Heart left ventricle (tissue), 13 donors: ENCODE measurements at regions not wholly inside any gene's neighbourhood (a gene's known extent, or its start where the extent isn't known, plus 50 kb on each side); places are given as distances from the start of the nearest gene placed in this dataset.

Experiments used
- POLR2A ChIP-seq, 2 donors: fragments of 450-650 bp; IDR thresholded peaks; one replicate each; pipeline ENCODE4 v1.6.1; 2017; ENCODE audit warnings: antibody characterized with exemption in 2 of 2, mild to moderate bottlenecking in 2 of 2, moderate library complexity in 2 of 2
- TF ChIP-seq, protein P1 (sequence below), 12 donors: fragments of 200-600 bp; sonication (generic) in 4 of 12; IDR thresholded peaks; one replicate each; pipeline versions ENCODE4 v1.5.0 to v1.8.0; 2018 to 2022; ENCODE audit warnings: antibody characterized with exemption in 12 of 12, mild to moderate bottlenecking in 5 of 12
- donor health status: ischemic (EF 13 %, LVEDD 7.1; RV severe dilation, severe dysfunction).
- donor health status: DM: no; HTN: yes; CAD: no.
- donor health status: DM: no; HTN: no; CAD: no.
- donor health status: ischemic (EF 25% LVEDD 6.9; RV normal size, moderate dysfunction).
- donor health status: ischemic (EF 25% LVEDD 5.7; RV mildly dilated, moderate dysfunction).
- donor health status: ischemic (EF 35%, LVEDD 5.7; RV mildly dilated, moderate dysfunction).
- donor health status: nonischemic (EF 11% LVEDD 7.7; RV severe dilation, severe dysfunction).
- donor health status: DM: yes; HTN: yes; CAD: no.
- donor health status: PGD.
- donor health status: ischemic (EF 29% LVEDD 5.4; RV normal size, mild dysfunction).
- donor health status: nonischemic (EF 23%, LVEDD 6.1; RV moderate dilation, normal function).

DNA sequence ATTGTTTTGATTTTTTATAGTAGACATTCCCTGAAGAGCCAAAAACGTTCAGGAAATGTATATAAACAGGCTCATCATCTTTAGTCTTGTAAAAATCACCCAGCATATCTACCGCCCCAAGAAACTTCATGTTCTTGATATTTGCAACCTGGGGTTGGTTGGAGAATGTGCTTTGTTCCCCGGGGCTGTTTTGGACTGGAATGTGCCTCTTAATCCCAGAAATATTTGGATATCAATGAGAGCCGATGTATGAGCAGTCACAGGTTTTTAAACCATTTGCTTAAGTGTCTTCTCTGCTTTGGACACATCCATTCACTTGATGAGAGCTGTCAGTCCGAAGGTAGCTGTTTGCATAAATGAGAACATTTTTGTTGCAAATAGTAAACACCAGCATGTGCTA lies 449.7 kb downstream of the PCDH7 start:
- TF ChIP-seq, protein P1, sequence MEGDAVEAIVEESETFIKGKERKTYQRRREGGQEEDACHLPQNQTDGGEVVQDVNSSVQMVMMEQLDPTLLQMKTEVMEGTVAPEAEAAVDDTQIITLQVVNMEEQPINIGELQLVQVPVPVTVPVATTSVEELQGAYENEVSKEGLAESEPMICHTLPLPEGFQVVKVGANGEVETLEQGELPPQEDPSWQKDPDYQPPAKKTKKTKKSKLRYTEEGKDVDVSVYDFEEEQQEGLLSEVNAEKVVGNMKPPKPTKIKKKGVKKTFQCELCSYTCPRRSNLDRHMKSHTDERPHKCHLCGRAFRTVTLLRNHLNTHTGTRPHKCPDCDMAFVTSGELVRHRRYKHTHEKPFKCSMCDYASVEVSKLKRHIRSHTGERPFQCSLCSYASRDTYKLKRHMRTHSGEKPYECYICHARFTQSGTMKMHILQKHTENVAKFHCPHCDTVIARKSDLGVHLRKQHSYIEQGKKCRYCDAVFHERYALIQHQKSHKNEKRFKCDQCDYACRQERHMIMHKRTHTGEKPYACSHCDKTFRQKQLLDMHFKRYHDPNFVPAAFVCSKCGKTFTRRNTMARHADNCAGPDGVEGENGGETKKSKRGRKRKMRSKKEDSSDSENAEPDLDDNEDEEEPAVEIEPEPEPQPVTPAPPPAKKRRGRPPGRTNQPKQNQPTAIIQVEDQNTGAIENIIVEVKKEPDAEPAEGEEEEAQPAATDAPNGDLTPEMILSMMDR (IDR thresholded peaks at IDR 0.05): no peak
- TF ChIP-seq POLR2A (IDR thresholded peaks at IDR 0.05): no peak
